Uterus (tissue), 3 donors: ENCODE measurements at regions not wholly inside any gene's neighbourhood (a gene's known extent, or its start where the extent isn't known, plus 50 kb on each side); places are given as distances from the start of the nearest gene placed in this dataset.

Source experiments
- DNase-seq, 2 donors: peaks; one replicate each; pipeline ENCODE4 v3.0.0-alpha.2; 2019 to 2020
- H3K27ac ChIP-seq, 2 donors: fragments of 200-600 bp; sonication (generic); 1 replicate in 1 of 2; 2 replicates in 1 of 2; pipeline ENCODE4 v1.5.1; 2016 to 2018
- H3K27me3 ChIP-seq, 2 donors: fragments of 200-600 bp; sonication (generic); one replicate each; pipeline ENCODE4 v1.5.1; 2018 to 2019; ENCODE audit warnings: control low read depth in 1 of 2
- H3K36me3 ChIP-seq, 2 donors: fragments of 200-600 bp; sonication (generic); one replicate each; pipeline ENCODE4 v1.5.1; 2019; ENCODE audit warnings: control low read depth in 1 of 2
- H3K4me1 ChIP-seq, 2 donors: fragments of 200-600 bp; sonication (generic); one replicate each; pipeline ENCODE4 v1.5.1; 2018 to 2019; ENCODE audit warnings: control low read depth in 1 of 2
- H3K4me3 ChIP-seq, 2 donors: fragments of 200-600 bp; sonication (generic); 1 replicate in 1 of 2; 2 replicates in 1 of 2; pipeline ENCODE4 v1.5.1; 2018 to 2019; ENCODE audit warnings: mild to moderate bottlenecking in 1 of 2
- H3K9me3 ChIP-seq, 2 donors: fragments of 200-600 bp; sonication (generic); one replicate each; pipeline ENCODE4 v1.5.1; 2019; ENCODE audit warnings: control low read depth in 1 of 2
- CTCF ChIP-seq, 4 experiments: fragments of 200-600 bp in 2 of 4; fragments of 450-650 bp in 2 of 4; sonication (generic) in 2 of 4; IDR thresholded peaks; one replicate each; pipeline ENCODE4 v1.5.1; 2016 to 2019; ENCODE audit warnings: antibody characterized with exemption in 4 of 4, mild to moderate bottlenecking in 2 of 4, moderate library complexity in 1 of 4
- POLR2A ChIP-seq, 2 donors: fragments of 450-650 bp; IDR thresholded peaks; one replicate each; pipeline ENCODE4 v1.6.1; 2016; ENCODE audit warnings: antibody characterized with exemption in 2 of 2, mild to moderate bottlenecking in 1 of 2, moderate library complexity in 1 of 2
- intact Hi-C: fragments of 100-400 bp; cut with DNase I; formaldehyde crosslinking; loops from one replicate; pipeline ENCODE4 v1.15.1; 2023; ENCODE audit warnings: low total_unique reads
- donor health status: DM: yes; HTN: yes; CAD: no.

- H3K9me3 ChIP-seq, result no peaks in the 10 kb centered on the region
- H3K36me3 ChIP-seq, result no peaks in the 10 kb centered on the region
- no peak overlapping the region for H3K27ac ChIP-seq
- no peak for DNase-seq
- no peak overlapping the region for H3K4me3 ChIP-seq
- no peaks in the 10 kb centered on the region for H3K4me1 ChIP-seq
- peaks cover 0 to 3% of the 10 kb centered on the region in 2 donors for H3K27me3 ChIP-seq
- intact Hi-C loops, result no loop called here
- TF ChIP-seq POLR2A (IDR thresholded peaks at IDR 0.05) (no peak), CTCF (IDR thresholded peaks at IDR 0.05) (no peak)
These were observed 298.8 kb downstream of the TENT4A start for GRCh38 chr5:7012057-7012456.

DNA sequence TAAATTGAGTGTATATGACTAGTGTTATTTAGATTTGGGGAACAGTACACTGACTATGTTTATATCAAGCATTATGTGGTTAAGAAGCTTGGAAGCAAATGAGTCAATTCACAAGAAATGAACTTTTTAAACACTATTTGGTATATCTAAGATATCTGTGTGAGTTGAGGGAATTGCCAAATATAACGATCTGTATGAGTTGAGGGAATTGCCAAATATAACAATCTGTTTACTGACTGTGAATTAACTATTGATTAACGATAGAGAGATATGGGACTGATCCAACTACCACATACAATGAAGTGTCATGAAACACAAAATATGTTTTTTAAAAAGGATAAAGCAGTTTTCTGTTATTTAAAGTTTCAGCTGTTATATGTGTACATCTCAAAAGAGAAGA, 301.4 kb downstream of the TENT4A start:
- Histone ChIP-seq H3K4me1 (no peaks in the 10 kb centered on the region), H3K27ac (no peak overlapping the region), H3K9me3 (no peaks in the 10 kb centered on the region), H3K27me3 (no peaks in the 10 kb centered on the region), H3K36me3 (no peaks in the 10 kb centered on the region), H3K4me3 (no peak overlapping the region)
- DNase-seq, result no peak
- intact Hi-C loops, result no loop called here
- no peak for TF ChIP-seq POLR2A (IDR thresholded peaks at IDR 0.05)
- TF ChIP-seq CTCF (IDR thresholded peaks at IDR 0.05), result no peak

DNA sequence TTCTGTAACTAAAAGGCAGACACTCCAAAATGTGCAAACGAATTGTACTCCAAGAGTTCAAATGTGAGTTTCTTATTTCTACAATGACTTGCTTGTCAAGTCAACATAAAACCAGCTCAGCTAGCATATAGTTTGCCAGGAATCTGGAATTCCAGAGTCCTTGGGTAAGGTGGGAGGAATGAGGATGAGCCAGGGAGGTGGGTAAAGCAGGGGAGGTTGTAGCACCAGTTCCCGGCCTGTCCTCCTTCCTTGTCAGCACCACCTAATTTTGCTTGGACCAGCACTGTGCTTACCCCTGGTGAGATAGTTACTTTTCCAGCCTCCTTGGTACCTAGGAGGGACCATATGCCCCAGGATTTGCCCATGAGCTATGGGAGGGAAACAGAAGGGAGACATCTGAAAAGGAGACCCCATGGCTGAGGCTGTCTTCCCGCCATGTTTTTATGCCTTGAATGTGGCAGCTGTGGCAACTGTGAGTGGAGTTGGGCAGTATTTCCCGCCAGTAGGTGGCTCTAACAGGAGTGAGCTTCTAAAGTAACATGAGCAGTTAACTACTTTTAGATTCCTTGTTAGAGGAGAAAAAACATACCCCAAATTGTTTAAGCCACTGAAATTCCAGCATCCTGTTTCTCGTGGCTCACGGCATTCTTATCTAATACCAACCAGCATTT, 302.5 kb downstream of the TENT4A start:
- no peaks in the 10 kb centered on the region for H3K36me3 ChIP-seq
- no peak overlapping the region for H3K4me3 ChIP-seq
- no peaks in the 10 kb centered on the region for H3K27me3 ChIP-seq
- DNase-seq, result no peak
- no peaks in the 10 kb centered on the region for H3K9me3 ChIP-seq
- H3K4me1 ChIP-seq, result no peaks in the 10 kb centered on the region
- TF ChIP-seq POLR2A (IDR thresholded peaks at IDR 0.05) (no peak), CTCF (IDR thresholded peaks at IDR 0.05) (no peak)
- intact Hi-C loops, result no loop called here
- no peak overlapping the region for H3K27ac ChIP-seq

DNA sequence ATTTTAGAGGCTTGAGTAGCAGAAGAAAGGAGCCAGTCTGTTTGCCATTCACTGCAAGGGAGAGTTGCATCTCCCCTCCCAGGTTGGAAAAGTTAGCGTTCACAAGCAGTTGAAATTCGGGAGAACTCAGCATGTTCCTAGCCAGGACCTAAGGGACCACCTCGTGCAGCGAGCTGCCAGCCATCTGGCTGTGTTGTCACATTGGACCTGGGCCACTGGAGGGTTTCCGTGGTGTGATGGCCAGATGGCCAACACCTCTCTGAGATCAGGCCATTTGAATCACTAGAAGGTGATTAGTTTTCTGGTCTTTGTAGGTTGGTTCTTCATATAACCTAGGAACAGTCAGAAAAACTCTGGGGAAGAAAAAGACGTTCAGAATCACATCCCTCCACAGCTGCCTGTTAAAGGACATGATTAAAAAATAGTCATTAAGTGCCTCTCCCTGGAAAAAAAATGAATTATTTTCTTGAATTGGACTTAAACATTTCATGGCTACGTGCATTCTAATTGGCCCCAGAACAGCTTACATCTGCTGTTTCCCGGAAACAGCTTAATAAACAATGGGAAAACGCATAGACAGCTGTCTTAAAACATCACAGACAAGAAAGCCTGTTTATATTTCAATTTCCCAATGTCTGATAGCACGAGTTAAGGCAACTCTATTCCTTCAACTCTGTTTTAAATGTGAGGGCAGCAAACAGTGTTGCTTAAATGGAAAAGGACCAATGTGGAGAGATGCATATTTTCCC, 303.9 kb downstream of the TENT4A start:
- Histone ChIP-seq H3K9me3 (peaks cover 0 to 3% of the 10 kb centered on the region in 2 donors), H3K27ac (no peak overlapping the region), H3K27me3 (no peaks in the 10 kb centered on the region), H3K4me1 (no peaks in the 10 kb centered on the region), H3K36me3 (no peaks in the 10 kb centered on the region), H3K4me3 (no peak overlapping the region)
- intact Hi-C loops, result no loop called here
- DNase-seq, result no peak
- TF ChIP-seq POLR2A (IDR thresholded peaks at IDR 0.05), result no peak
- no peak for TF ChIP-seq CTCF (IDR thresholded peaks at IDR 0.05)

DNA sequence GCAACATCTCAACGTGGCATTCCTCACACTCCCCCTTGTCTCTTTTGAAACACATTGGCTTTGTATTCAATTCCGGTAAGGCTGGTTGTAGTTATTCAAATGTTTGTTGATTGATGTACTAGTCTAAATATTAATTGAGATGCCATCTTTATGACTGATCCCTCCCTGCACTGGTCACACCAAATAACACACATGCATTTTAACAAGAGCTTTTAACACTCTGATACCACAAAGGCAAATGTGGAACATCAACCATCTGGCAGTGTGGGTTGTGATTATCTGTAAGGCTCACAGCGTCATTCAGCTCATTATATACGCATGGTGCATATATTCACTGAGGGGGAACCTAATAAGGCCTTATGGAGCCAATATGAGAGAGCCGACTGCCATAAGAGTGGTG, 305.0 kb downstream of the TENT4A start:
- no peak for TF ChIP-seq CTCF (IDR thresholded peaks at IDR 0.05)
- no peak for TF ChIP-seq POLR2A (IDR thresholded peaks at IDR 0.05)
- H3K36me3 ChIP-seq, result no peaks in the 10 kb centered on the region
- no peak overlapping the region for H3K4me3 ChIP-seq
- no peak for DNase-seq
- intact Hi-C loops, result no loop called here
- H3K27ac ChIP-seq, result no peak overlapping the region
- H3K9me3 ChIP-seq, result peaks cover 0 to 11% of the 10 kb centered on the region in 2 donors
- no peaks in the 10 kb centered on the region for H3K4me1 ChIP-seq
- H3K27me3 ChIP-seq, result no peaks in the 10 kb centered on the region
